Parathyroid adenoma (tissue), 2 donors: ENCODE measurements at regions not wholly inside any gene's neighbourhood (a gene's known extent, or its start where the extent isn't known, plus 50 kb on each side); places are given as distances from the start of the nearest gene placed in this dataset.

ENCODE experiments used
- H2AFZ ChIP-seq: fragments of 300-600 bp; sonication (generic); one replicate; pipeline ENCODE4 v1.7.0; 2017; ENCODE audit warnings: antibody characterized with exemption, mild to moderate bottlenecking
- H3K27ac ChIP-seq: fragments of 300-600 bp; sonication (generic); one replicate; pipeline ENCODE4 v1.7.0; 2017
- H3K27me3 ChIP-seq: fragments of 300-600 bp; sonication (generic); one replicate; pipeline ENCODE4 v1.7.0; 2017; ENCODE audit warnings: low read length; ENCODE audit not compliant: control insufficient read depth, insufficient read depth
- H3K36me3 ChIP-seq: fragments of 300-600 bp; sonication (generic); one replicate; pipeline ENCODE4 v1.7.0; 2017; ENCODE audit warnings: low read length; ENCODE audit not compliant: control insufficient read depth, insufficient read depth
- H3K4me1 ChIP-seq: fragments of 300-600 bp; sonication (generic); one replicate; pipeline ENCODE4 v1.7.0; 2017; ENCODE audit warnings: control low read depth
- H3K4me2 ChIP-seq: fragments of 300-600 bp; sonication (generic); one replicate; pipeline ENCODE4 v1.7.0; 2017; ENCODE audit warnings: low read length
- H3K4me3 ChIP-seq: fragments of 300-600 bp; sonication (generic); one replicate; pipeline ENCODE4 v1.7.0; 2017; ENCODE audit warnings: low read depth, low read length
- H3K79me2 ChIP-seq: fragments of 300-600 bp; sonication (generic); one replicate; pipeline ENCODE4 v1.7.0; 2017; ENCODE audit warnings: control low read depth
- H3K9ac ChIP-seq: fragments of 300-600 bp; sonication (generic); one replicate; pipeline ENCODE4 v1.7.0; 2017; ENCODE audit warnings: mild to moderate bottlenecking
- H3K9me3 ChIP-seq: fragments of 300-600 bp; sonication (generic); one replicate; pipeline ENCODE4 v1.7.0; 2017; ENCODE audit warnings: low read length; ENCODE audit not compliant: control insufficient read depth
- TF ChIP-seq, protein P1 (sequence below): fragments of 300-600 bp; sonication (generic); IDR thresholded peaks from one replicate; pipeline ENCODE4 v1.7.0; 2017; ENCODE audit warnings: antibody characterized with exemption, mild to moderate bottlenecking
- donor health status: primary hyperparathyroidism.

DNA sequence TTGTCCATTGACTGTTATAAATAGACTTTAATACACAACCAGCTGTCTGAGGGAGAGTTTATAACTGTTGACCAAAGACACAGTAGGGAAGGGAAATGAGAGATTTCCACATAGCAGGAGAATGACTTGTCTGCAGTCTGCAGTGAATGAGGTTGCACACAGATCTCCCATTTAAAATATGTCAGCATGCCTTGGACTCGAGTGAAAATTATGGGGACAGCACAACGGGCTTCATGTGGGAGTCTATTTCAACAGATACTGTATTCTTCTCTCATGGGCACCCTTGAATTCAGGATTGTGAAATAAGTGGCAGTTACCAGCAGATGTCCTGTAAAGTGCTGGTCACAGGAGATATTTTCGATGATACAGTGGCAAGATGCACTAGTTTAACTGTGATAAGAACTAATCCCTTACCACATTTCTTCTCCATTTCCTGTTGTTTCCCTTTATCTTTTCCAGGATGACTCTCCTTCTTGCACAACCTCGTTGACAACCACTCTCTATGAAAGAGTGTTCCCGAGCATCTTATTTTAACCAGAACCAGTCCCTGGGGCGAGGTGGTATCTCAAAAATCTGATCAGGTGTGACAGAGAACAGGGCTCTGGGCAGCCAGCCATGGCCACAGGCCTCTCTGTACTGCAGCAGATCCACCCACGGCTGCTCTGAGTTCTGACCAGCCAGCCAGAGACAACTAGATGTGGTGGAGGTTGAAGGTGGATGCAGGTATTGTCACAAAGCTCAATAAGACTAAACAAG is 51.5 kb upstream of the MAP3K1 start:
- no peak overlapping the region for H3K9ac ChIP-seq
- no peaks in the 10 kb centered on the region for H3K9me3 ChIP-seq
- no peaks in the 10 kb centered on the region for H3K27me3 ChIP-seq
- H3K4me1 ChIP-seq: peaks cover 30% of the 10 kb centered on the region
- peak overlapping the region; percentile 17 for H3K4me3 ChIP-seq
- peak overlapping the region; percentile 10 for H2AFZ ChIP-seq
- peak overlapping the region; percentile 89 for H3K27ac ChIP-seq
- TF ChIP-seq, protein P1, sequence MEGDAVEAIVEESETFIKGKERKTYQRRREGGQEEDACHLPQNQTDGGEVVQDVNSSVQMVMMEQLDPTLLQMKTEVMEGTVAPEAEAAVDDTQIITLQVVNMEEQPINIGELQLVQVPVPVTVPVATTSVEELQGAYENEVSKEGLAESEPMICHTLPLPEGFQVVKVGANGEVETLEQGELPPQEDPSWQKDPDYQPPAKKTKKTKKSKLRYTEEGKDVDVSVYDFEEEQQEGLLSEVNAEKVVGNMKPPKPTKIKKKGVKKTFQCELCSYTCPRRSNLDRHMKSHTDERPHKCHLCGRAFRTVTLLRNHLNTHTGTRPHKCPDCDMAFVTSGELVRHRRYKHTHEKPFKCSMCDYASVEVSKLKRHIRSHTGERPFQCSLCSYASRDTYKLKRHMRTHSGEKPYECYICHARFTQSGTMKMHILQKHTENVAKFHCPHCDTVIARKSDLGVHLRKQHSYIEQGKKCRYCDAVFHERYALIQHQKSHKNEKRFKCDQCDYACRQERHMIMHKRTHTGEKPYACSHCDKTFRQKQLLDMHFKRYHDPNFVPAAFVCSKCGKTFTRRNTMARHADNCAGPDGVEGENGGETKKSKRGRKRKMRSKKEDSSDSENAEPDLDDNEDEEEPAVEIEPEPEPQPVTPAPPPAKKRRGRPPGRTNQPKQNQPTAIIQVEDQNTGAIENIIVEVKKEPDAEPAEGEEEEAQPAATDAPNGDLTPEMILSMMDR: no peak
- peak overlapping the region; percentile 30 for H3K4me2 ChIP-seq
- no peaks in the 10 kb centered on the region for H3K79me2 ChIP-seq
- H3K36me3 ChIP-seq: no peaks in the 10 kb centered on the region

DNA sequence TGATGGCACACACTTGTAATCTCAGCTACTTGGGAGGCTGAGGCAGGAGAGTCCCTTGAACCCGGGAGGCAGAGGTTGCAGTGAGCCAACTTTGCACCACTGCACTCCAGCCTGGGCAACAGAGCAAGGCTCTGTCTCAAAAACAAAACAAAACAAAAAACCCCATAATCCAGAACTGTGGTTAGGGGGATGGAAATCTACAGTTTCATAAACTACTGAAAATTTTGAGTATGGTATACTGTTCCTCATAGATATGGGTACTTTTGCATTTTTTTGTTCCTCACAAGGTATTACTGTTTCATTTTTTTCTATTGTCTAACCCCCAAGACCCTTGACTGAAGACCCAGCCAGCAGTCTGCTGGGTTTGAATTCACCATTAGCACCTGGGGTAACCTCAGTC is 52.2 kb upstream of the MAP3K1 start:
- Histone ChIP-seq H3K27ac (peak overlapping the region; percentile 89), H3K27me3 (no peaks in the 10 kb centered on the region), H3K9me3 (no peaks in the 10 kb centered on the region), H3K4me1 (peaks cover 30% of the 10 kb centered on the region), H3K36me3 (no peaks in the 10 kb centered on the region), H3K9ac (no peak overlapping the region), H3K4me2 (peak overlapping the region; percentile 30), H2AFZ (peak overlapping the region; percentile 6), H3K79me2 (no peaks in the 10 kb centered on the region), H3K4me3 (peak overlapping the region; percentile 6)
- TF ChIP-seq, protein P1: no peak

DNA sequence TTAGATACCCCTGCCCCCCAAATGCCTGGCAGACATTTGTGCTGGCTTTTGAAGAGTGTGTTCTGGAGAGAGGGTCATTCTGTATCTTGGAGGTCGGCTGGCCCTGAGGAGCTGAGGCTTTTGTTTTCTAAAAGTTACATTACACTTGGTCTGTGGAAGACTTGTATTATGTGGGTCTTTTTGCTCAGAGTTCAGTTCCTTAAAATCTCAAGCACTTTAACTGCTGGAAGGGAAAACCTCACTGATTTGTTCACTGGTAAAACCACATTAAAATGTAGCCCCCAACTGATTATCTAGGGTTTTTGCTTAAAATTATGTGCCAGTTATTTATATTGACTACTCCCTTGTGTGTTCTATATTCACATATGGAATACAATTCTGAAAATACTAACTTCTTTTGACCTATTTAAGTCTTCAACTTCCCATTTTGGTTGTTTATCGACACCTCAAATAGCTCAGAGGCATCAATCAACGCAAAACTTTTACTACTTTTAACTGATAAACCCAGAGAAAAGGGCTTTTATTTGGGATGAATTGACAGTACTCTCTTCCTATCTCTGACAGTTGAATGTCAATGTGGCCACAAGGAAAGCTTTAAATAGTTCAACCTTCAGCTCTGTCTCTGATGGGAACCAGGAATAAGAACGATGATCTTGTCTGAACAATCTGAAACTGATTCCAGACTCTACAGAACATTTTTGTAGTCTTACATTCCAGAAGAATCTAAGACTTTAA is 54.0 kb upstream of the MAP3K1 start:
- Histone ChIP-seq H3K9ac (no peak overlapping the region), H3K4me1 (peaks cover 30% of the 10 kb centered on the region), H3K27me3 (no peaks in the 10 kb centered on the region), H3K9me3 (no peaks in the 10 kb centered on the region), H3K27ac (no peak overlapping the region), H2AFZ (peak overlapping the region; percentile 75), H3K79me2 (no peaks in the 10 kb centered on the region), H3K4me3 (no peak overlapping the region), H3K4me2 (no peak overlapping the region), H3K36me3 (no peaks in the 10 kb centered on the region)
- TF ChIP-seq, protein P1: no peak

DNA sequence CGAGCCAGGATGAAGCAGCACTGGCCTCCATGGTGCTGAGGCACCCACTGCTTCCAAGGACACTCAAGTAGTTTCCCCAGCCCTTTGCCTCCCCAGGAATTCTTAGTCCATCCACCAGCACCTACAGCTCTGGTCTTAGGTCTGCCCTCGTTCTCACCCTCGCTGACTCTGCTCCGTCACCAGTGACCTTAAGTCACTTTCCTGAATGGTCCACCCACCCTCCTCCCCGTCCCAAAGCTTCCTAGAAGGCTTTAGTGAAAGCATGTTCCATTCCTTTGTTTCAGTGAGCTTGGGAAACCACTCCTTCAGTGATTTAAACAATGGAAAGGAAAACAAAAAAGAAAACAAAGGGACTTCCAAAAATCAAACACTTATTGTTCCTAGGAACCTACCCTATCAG is 54.6 kb upstream of the MAP3K1 start:
- Histone ChIP-seq H3K36me3 (no peaks in the 10 kb centered on the region), H3K4me2 (no peak overlapping the region), H3K27me3 (no peaks in the 10 kb centered on the region), H3K4me1 (peaks cover 30% of the 10 kb centered on the region), H3K79me2 (no peaks in the 10 kb centered on the region), H3K27ac (no peak overlapping the region), H2AFZ (peak overlapping the region; percentile 75), H3K4me3 (no peak overlapping the region), H3K9me3 (no peaks in the 10 kb centered on the region), H3K9ac (no peak overlapping the region)
- TF ChIP-seq, protein P1: no peak
